ENCODE measurements at regions not wholly inside any gene's neighbourhood (a gene's known extent, or its start where the extent isn't known, plus 50 kb on each side); places are given as distances from the start of the nearest gene placed in this dataset.
"Not testable (repeated sequence)": the region's sequence is repeated elsewhere in the genome, so short reads cannot be mapped to it uniquely, and the experiment has no call there.

DNA sequence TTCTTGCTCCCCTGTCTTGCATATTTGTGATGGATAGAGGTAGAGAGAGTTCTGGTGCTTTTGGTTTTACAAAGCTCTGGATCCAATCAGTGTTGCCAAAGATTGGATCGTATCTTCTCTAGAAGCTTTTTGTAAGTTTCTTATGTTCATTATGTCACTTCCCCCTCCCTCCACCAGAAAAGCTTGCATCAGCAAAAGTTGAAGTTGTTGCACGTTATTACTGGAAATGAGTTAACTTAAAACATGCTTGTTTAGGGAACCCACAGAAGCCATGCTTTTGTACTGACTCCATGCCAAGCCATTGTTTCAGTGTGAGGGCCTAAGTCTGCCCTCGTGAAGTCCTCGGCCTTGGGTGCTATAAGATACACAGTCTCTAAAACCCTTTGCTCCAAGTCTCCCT is 186.5 kb downstream of the ERCC6L2 start:
- DNase-seq = no peak

DNA sequence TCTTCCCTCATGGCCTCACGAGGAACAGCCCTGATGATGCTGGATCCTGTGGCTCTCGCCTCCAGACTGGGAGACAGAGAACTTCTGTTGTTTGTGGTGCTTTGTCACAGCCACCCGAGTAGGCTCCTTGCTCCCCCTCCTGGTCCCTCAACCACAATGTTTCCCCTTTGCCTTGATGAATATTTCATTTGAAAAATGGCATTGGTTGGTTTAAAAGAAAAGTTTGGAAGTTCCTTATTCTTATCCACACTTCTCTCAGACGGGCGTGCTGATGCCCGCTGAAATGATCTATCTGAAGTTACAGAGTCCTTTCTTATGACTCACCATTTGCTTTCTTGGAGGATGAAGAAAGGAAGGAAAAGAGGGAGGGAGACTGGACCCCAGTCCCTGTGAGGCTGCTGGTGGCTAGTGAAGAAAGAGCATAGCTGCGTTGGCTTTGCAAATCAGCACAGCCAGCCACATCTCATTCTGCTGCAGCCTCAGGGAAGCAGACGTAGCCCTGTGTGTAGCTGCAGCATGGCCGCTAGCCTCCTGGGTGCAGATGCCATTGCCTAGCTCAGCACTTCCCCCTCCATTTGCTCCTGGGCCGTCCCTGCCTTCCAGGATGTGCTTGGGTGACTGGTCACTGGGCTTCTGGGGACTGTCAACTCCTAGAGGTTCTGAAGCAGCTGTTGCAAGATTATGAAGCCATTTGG is 185.9 kb downstream of the ERCC6L2 start:
- DNase-seq = peak; percentile 37

DNA sequence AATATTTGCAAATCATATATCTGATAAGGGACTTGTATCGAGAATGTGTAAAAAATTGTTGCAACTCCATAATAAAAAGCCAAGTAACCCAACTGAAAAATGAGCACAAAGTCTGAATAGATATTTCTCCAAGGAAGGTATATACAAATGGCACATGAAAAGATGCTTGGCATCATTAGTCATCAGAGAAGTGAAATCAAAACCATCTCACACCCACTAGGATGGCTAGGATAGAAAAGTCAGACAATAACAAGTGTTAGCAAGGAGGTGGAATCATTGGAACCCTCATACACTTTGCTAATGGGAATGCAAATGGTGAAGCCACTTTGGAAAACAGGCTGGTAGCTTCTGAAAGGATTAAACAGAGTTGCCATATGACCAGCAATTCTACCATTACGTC is 182.7 kb downstream of the ERCC6L2 start:
- no peak for DNase-seq

DNA sequence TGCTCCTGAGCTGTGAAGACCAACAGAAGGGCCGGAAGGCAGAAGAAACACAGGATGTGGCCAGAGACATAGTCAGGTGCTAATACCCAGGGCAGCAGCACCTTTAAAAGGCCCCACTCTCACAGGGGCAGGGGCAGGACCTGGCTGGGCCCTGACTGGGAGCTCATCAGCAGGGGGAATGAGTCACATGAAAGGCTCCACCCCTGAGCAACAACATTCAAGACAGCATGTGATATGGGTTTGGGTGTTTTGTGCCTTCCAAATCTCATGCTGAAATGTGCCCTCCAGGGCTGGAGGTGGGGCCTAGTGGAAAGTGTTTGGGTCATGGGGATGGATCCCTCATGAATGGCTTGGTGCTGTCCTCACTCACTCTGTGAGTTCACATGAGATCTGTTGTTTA is 181.7 kb downstream of the ERCC6L2 start:
- DNase-seq = no peak

DNA sequence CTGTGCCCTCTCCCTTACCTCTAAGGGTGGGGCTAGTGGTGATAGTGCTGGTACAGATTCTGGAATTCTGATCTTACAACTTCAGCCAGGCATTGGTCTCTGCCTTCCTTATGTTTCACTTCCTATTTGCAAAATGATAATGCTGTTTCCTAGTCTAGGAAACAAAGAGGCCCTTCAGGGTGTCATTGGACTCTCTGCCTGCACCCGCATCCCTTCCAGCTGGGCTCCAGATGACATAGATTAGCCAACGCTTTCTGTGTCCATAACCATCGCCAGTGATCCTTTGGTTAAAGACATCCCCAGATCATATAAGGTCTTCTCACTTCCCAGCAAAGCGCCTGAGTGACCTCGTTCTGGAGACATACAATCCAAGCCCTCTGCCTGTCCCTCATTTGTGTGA is 180.7 kb downstream of the ERCC6L2 start:
- DNase-seq = no peak

DNA sequence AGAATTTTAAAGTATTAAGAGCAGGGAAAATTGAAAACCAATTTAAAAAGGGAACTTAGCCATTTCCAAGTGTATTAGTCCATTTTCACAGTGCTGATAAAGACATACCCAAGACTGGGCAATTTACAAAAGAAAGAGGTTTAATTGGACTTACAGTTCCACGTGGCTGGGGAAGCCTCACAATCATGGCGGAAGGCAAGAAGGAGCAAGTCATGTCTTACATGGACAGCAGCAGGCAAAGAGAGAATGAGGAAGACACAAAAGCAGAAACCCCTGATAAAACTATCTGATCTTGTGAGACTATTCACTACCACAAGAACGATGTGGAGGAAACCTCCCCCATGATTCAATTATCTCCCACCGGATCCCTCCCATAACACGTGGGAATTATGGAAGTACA is 178.8 kb downstream of the ERCC6L2 start:
- not testable (repeated sequence) for DNase-seq

DNA sequence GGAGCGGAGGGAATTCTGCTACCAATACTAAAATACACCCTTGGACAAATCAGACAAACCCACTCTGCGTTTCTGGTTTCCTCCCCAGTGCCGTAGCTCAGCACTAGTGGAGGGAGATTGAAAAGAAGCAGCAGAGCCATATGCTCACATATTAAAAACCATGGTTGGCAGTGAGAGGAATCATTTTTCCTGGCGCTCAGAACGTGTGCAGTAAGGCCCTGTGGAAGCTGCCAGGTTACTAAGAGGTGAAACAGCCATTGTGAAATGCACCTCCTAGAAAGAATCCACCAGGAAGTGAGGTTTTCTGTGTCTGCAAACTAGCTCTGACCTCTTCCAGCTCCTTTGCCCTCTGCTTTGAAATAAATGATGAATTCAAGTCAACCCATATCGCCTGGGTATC is 177.2 kb downstream of the ERCC6L2 start:
- DNase-seq = no peak

DNA sequence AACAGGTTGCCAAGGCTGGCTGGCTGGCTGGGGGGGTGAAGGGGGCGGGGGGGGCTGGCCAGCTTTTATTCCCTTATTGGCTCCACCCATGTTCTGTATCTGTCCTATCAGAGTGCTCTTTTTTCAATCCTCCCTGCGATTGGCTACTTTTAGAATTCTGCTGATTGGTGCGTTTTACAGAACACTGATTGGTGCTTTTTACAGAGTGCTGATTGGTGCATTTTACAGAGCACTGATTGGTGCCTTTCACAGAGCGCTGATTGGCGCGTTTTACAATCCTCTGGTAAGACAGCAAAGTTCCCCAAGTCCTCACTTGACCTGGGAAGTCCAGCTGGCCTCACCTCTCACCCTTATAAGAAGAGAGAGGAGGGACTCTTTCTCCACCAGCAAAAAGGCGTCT is 175.9 kb downstream of the ERCC6L2 start:
- no peak for DNase-seq

DNA sequence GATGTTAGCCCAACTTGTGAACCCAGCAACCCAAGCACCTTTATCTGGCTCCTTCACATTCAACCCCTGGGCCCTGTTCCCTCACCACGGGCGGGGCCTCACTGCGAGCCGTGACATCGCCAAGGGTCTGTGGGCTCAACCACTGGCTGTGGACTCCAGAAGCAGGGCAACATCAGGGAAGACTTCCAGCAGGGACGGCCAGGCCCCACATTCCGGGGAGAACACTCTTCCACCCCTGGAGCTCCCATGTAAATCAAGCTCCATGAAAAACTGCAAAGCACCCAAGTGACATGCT is 175.3 kb downstream of the ERCC6L2 start:
- DNase-seq = no peak

DNA sequence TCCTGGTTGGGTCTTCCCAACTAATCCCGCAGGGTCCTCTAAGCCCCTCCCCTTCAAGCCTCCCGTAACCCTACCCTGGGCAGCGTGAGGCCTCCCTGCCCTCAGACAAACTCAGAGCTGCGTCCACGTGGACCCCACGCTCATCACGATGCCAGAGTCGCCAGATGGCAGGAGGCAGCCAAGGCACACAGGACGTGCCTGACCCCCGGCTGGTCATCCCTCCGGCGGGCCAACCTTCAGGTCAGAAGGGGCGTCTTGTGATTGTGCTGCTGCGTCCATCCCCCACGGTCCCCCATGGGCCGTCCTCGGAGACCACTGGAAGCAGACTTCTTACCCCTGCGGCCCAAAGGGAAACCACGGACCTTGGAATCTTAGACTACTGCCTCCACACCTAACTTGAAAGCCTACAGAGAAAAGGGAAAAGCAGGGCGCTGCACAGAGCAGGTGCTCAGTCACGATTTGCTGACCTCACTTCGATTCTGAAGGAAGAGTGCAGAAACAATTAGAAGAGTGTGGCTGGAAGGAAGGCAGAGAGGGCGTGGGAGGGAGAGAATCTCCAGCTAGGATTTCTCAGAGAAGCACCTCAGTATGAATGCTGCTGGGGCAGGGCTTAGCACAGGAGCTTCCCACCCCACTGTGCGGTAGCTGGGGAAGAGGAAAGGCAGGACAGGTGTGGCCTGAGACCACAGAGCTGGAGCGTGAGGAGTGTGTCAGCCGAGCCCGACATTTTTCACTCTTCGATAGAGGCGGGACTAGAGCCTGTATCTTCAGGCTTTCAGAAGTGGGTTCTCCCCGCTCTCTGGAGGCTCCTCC is 174.8 kb downstream of the ERCC6L2 start:
- no peak for DNase-seq

DNA sequence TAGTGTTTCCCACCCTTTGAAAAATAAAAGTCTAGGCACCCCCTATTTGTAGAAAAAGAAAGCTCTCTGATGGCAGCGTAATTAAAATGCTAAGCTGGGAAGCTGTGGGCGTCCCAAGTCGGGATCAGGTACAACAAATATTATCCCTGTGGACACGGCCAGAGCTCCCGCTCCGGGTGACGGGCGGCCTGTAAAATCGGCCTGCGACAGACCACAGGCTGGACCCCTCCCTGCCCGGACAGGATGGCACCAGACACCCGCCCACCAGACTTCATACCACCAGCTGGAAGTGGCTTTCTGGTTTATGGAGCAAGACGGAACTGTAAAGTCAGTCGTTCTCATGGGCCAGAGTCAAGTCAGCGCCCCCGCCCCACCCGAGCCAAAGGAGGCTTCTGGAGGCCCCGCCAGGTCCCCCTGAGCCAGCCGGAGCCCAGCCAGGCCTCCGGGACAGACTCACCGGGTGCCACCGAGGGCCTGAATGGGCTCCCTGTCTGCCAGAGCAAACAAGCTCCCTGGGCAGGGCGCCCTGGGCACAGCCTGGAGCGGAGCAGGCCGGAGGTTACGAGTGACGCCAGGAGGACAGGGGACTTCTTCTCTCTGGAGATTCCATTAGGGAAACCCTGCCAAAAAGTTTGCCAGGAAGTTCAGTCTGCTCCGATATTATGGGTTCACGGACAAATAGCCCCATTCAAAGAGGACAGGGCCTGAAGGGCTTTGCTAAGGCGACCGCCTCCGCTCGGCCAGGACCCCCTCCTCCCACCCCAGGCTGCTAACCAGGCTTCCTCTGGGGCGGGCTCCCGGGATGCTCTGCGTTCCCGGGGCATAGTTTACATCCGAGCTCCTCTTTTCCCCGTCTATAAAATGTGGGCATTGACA is 173.7 kb downstream of the ERCC6L2 start:
- DNase-seq = no peak

DNA sequence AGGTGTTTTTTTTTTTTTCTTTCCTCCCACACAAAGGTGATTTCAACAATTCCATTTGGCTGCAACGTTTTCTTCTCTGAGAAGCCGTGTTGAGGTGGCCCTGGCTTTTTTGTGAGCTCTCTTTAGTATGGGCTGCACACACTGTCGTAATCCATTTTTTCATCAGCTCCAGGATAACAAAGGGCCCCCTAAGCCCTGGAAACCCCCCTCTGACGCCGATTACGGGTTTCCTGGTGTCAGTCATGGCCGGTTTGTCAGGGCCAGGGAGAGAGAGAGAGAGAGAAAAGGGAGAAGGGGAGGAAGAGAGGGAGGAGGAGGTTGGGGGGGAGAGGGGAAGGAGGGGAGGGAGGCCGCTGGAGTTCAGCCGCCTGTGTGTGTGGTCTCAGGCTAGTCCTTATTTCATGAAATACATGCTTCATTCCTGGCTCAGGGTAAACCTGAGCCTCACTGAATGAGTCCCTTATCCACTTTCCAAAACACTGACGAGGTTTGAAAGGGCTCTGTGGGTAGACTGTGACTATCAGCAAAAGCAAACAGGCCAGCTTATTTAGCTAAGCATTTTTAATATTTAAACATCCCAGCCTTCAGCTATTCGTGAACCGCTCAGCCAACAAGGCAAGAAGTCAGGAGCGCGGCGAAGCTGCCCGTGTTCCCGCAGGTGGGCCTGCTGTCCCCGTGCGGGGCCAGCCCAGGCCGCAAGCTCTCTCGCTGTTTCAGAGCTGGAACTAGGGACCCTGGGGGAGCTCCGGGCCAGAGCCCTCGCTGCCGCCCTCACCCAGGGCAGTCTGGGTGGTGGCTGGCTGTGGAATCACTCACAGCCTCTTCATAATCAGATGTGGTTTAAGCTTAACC is 172.8 kb downstream of the ERCC6L2 start:
- DNase-seq = no peak

DNA sequence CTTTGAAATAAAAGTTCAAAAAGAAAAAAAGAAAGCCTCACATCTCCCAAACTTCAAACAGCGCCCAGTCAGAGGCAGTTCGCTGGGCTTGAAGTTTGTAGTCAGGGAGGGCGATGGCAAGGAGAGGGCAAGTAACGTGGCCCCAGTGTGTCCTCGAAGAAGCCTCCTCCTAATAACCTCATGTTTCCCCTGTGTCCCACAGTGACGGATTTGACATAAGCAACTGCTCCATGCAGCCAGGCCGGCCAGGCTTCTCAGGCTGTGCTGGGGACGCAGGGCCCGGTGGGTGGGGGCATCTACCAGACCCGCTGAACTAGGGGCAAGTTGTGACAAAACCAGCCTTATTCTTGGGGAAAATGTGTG is 172.2 kb downstream of the ERCC6L2 start:
- no peak for DNase-seq

DNA sequence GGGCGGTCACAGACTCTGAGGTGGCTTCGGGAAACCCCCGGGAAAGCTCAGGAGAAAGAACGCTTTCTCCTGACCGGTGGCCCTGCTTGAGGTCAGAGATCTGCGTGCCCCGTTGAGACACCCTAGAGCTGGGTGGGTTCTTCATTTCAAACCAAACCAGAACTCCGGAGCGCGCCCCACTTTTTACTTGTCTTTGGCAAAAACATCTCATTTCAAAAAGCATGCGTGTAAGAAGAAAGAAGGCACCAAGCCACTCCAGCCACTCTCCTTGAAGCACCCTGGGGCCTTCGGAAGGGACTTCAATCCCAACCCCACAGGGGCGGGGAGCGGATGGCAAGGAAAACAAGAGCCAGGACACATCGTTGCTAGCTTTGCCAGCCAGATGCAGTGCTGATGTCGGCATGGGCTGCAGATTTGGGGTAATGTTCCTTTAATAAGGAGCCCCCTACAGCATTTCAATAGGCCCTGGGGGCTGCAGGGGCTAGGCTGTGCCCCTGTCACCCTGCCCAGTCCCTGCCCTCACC is 171.7 kb downstream of the ERCC6L2 start:
- no peak for DNase-seq

DNA sequence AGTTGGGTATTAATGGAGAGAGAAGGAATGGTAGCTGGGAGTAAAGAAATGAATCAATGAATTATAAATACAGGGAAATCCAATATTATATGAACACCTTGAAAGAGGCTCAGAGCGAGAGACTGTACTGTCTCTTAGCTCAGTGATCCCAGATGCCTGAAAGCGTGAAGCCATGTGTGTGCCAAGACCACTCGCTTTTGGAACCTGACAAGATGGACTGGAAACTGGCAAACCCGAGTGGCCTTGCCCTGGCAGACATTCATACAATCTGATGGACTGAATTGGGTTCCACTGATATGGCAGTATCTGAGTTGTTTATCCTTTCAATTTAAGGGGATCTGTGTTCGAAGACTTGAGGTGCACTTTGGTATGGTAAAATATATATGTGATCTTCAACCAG is 170.3 kb downstream of the ERCC6L2 start:
- no peak for DNase-seq

DNA sequence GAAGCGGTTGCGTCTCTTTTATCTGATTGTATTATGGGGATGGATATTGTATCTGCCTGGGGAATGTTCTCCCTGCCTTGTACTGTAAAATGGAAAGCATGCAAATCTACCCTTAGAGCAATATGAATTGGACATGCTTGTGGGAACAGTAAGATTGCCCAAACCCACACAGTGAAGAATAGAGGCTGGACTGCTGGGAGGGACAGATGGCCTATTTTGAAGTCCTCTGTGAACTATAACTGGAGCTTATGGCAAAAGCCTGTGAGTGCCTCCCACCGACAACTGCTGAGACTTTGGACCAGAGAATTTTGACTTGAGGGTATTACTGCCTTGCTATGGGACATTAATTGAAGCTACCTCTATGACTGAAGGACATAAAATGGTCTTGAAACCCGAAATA is 168.9 kb downstream of the ERCC6L2 start:
- DNase-seq = no peak

DNA sequence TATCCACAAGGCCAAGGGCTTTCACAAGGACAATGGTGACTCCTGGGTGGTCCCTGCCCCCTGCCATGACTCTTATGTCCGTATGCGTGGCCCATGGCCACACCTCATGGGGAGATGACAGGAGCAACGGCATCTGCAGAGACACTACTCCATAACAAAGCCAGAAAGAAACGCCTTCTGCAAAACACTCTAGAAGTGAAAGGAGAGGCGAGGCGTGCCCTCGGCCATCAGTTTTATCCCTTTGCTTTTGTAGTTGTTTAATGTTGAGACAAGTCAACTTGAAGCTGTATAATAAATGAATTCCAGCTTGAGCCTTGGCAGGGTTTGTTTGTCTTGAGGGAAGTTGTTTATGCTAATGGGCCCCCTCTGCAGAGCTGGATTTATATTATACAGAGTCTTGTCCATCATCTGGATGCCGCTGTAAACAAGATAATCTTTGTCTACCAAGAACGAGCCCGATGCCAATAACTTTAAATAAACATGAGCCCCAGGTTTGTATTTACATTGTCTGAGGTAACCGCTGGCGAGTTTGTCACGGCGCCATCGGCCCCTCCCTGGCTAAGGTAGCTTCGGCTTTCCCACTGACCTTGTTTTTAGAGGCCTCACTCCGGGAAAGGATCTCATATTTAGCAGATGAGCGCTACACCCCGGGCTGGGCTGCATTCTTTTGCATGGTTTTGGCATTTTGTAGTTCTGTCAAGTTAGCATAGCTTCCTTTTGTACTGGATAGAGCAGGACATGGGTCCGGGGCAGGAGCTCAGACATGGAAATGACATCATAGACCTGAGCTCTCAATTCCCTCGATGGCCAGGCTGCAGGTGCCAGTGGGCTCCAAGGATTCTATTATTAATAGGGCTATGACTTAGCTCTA is 165.3 kb downstream of the ERCC6L2 start:
- DNase-seq = no peak

DNA sequence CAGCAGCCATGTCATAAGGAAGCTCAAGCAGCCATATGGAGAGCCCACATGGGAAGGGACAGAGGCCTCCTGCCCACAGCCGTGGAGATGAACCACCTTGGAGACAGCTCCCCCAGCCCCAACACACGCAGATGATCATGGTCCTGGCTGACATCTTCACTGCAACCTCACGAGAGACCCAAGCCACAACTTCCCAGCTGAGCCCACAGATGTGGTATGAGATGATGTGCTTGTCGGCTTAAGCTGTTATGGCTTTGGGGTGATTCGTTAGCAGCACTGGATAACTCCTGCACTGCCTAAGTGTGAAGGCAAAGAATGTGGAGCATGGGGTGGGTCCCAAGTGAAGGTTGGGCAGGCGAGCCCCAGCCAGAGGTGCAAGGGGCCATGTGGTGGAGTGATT is 163.4 kb downstream of the ERCC6L2 start:
- DNase-seq = no peak

DNA sequence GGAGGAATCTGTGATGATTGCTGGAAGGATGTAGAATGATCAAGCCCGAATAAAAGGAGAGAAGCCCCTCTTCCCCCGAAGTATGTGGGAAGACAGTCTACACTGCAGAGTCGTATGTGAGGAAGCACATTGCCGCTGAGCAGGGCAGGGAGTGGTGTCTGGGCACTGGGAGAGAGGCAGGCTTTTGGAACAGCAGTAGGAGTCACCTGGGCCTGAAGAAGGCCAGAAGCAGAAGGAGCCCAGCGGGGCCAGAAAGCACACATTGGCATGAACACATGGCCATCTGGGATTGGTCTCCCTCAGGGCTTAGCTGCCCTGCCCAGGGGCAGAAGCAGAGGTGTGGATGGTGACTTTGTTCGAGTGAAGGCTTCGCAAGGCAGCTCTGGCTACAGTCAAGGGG is 162.8 kb downstream of the ERCC6L2 start:
- no peak for DNase-seq

DNA sequence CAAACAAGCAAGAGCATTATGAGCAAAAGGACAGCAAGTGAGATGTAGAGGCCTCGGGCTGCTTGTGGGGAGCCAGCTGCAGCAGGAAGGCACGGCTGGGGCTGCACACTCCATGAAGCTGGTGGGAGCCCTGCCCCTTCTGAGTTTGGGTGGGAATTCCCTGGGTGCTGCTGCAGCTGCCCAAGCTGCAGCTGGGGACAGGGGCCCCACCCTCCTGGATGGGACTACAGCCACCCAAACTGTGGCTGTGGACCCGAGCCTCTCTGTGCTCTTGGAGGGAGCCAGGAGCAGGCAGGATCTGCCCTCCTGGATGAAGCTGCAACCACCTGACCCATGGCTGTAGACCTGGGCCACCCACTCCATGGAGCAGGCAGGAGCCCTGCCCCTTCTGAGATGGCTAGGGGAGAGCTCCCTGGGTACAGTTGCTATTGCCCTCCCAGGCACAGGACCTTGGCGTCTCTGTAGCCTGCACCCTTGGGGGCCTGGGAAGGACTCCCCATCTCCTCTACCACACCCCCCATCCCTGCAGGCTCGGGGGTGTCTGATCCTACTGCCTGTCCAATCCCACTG is 159.1 kb downstream of the ERCC6L2 start:
- no peak for DNase-seq

DNA sequence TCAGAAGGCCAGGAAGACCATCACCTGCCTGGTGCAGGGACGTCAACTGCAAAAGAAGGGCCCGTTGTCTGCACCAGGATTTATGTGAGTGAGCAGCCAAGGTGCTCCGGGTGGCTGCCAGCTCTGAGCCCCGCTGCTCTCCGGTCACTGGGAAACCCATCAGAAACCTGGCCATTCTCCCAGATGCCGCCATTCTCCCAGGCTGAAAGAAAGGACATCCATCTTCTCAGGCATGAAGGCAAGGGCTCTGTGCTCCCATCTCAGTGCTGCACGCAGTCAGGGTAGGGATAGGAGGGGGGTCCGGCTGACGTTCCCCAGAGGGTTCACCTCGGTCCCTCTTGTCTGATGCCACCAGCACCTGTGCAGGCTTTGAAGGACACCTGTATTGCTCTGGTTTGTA is 158.4 kb downstream of the ERCC6L2 start:
- no peak for DNase-seq

All from effector CD4-positive, alpha-beta T cell (primary cell).